ENCODE measurements at regions not wholly inside any gene's neighbourhood (a gene's known extent, or its start where the extent isn't known, plus 50 kb on each side); places are given as distances from the start of the nearest gene placed in this dataset.

DNA sequence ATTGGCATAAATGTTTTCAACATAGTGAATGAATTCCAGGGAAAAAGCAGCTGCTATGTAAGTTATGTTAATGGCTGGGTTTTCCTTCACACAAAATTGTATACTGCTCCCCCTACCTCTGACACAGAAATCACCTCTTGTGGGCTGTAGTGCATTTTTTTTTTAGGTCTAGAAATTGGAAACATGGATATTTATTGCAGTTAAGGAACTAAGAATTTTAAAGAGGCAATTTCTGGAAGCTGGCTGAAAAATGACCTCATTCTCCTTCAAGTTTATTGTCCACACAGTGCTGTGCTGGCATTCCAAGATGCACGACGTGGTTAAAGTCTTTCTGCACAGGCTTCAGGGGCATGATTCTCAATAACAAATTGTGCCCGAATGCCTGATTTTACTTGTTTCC is 1424.2 kb downstream of the MRPL39 start:
- no peak for DNase-seq (ENCODE audit: low read depth in 1 of 2, low spot score in 1 of 2)

DNA sequence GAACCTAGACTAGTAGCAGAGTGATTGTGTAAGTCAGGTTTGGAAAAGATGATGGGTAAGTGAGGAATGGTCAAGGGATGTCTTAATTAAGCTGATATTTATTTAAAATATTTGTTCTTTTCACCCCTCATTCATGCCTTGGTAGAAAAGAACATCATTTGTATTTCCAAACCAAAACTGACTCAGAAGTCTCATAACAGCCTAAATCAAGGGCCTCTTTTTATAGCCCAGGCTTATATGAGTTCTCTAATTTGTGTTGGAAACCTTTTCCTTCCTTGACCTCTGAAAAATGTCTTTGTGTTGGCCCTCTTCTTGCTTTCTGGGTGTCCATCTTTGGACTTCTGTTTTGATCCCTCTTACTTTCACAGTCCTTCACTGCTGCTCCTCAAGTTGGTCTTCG is 1428.2 kb downstream of the MRPL39 start:
- no peak for DNase-seq (ENCODE audit: low read depth in 1 of 2, low spot score in 1 of 2)

DNA sequence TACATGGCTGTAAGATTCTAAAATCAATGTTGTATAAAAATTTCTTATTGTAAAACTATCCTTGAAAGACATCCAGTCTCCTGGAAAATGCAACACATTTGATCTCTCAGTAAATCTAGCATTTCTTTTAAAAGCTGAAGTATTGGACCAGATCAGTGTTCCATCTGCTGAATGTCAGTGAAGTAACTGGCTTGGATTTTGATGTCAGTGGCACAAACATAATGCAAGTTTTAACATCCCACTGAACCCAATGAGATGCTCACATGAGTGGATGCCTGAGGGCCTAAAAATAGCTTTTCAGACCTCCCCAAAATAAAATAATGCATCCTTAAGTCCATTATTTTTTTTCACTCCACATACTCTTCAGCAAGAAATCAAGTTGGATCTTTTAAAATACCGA is 1432.2 kb downstream of the MRPL39 start:
- no peak for DNase-seq (ENCODE audit: low read depth in 1 of 2, low spot score in 1 of 2)

DNA sequence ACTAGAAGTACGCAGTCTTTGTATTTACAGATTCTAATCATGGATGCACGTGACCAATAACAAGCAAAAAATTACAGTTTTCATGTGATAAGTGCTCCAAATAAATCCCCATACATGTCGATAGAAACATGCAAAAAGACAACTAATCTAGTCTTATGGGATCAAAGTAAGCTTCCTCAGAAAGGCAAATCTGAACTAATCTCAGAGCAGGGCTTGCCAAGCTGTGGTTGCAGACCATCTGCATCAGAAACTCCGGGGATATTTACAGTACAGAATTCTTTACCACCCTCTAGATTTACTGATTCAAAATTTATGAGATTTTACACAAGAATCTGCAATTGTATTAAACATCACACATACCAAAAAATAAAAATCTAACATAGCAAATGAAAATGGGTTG is 1435.5 kb downstream of the MRPL39 start:
- no peak for DNase-seq (ENCODE audit: low read depth in 1 of 2, low spot score in 1 of 2)

DNA sequence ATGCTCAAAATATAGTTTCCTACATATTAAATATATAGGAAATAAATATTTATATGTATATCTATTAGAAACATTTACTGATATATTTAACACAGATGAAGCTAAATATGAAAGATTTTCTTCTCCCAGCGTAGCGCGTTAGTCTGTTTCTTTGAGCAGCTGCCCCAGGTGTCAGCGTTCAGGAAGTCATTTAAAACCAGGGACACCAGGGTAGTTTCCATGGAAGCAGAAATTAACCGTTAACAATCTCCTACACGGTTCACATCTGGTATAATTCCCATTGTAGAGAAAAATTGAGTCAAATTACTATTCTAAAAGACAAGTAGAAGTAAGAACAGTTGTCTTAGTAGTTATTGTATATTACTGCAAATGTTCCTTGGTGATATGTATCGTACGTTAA is 1443.7 kb downstream of the MRPL39 start:
- DNase-seq (ENCODE audit: low read depth in 1 of 2, low spot score in 1 of 2): no peak

DNA sequence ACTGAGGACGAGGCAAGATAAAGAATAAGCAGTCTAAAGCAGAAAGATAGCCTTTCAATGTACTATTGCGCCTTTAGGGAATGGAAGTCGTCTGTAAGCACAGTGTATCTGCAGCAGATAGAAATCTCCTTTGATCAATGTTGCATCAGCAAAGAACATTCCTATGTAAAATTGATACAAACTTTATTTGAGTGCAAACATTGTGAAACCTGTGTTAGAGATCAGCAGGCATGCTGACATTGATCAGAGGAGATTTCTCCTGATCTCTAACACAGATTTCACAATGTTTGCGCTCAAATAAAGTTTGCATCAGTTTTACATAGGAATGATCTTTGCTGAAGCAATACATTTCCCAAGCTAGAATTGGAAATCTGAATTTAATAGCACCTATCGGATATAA is 1446.8 kb downstream of the MRPL39 start:
- no peak for DNase-seq (ENCODE audit: low read depth in 1 of 2, low spot score in 1 of 2)

DNA sequence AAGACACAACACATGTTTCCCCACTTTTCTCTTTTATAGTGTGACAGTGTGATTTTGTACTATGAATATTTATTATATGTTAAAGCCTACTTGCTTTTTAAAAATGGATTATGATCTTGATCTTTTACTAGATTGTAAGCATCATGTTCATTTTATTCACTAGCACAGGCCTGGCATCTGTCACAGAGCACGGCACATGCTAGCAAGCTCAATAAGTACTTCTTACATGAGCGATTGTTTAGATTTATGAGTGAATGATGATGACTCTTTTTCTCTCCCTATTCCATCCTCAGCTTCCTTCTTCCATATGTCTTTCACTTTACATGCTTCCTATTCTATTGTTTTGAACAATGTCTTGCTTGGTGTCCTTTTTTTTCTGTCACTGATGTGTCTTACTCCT is 1454.1 kb downstream of the MRPL39 start:
- DNase-seq (ENCODE audit: low read depth in 1 of 2, low spot score in 1 of 2): no peak

DNA sequence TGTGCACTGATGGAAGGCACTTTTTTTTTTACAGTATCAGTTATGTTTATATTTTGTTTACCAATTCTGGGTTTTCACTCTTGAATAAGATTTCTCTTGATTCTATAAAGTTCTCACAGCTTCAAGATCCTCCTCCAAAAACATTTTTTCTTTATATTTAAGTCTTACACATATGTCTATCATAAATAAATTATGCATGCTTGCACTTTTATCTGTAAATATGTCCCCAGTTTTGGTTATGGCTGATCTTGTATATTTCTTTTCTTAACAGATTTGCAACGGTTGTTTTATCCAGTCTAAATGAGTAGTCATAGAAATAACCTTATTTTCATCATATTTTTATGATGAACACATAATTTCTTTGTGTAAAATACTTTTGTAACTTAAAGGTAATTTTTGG is 1456.5 kb downstream of the MRPL39 start:
- DNase-seq (ENCODE audit: low read depth in 1 of 2, low spot score in 1 of 2): no peak

DNA sequence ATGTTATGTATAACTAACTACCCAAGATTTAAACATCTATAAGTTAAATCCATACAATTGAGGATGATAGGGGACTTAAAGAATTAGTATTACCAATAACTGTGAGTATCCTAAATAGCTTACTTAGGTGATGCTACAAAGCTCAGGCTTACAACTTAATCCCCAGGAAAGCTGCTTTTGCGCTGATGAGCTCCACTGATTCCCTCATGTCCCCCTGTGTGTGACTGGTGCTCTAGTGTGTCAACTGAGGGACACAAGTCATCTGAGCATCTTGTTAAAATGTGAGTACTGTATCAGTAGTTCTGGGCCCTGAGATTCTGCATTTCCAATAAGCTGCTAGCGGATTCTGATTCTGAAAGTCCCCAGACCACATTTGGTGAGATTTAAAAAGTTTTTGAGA is 1458.8 kb downstream of the MRPL39 start:
- DNase-seq (ENCODE audit: low read depth in 1 of 2, low spot score in 1 of 2): no peak

DNA sequence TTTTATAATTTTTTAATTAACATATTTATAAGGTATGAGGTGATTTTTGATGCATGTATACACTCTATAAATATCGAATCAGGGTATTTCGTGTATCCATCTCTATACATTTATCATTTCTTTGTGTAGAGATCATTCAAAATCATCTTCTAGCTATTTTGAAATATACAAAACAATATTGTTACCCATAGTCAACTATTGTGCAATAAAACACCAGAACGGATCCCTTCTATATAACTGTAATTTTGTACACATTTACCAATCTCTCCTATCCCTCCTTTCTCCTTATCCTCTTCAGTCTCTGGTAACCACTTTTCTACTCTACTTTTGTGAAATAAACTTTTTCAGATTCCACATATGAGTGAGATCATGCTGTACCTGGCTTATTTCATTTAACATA is 1459.6 kb downstream of the MRPL39 start:
- no peak for DNase-seq (ENCODE audit: low read depth in 1 of 2, low spot score in 1 of 2)

DNA sequence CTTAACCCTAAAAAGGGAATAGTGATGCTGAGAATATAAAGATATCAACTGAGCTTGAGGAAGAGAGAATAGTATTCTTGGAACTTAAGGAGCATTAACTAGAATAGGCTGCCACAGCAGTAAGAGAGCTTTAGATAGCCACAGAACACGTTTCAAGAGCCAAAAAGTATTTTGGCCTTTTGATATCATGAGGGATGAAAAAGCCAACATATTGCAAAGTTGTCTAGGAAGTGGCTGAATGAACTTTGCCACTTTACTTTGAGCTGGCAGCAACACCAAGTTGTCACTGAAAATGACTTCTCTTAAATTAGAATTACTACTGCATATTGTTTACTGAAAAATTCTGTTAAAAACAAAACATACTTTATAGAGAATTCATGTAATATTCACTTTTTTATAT is 1476.2 kb downstream of the MRPL39 start:
- DNase-seq (ENCODE audit: low read depth in 1 of 2, low spot score in 1 of 2): no peak

DNA sequence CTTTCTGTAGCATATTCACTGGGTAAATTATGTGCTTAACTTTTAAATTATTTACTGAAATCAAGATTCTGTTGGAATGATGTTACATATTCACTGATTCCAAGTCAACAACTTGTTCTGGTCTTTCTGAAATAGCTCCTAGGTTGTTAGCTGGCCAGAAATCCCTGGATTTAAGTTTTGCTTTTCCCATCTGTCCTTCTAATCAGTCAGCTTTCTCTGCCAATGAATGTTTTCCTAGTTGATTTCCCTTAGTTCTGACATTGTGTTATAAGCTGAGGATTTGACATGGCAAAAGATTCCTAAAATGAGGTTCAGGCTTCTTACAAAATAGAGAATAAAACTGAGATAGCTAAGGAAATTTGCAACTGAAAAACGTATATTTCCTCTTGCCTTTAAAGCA is 1479.6 kb downstream of the MRPL39 start:
- no peak for DNase-seq (ENCODE audit: low read depth in 1 of 2, low spot score in 1 of 2)

DNA sequence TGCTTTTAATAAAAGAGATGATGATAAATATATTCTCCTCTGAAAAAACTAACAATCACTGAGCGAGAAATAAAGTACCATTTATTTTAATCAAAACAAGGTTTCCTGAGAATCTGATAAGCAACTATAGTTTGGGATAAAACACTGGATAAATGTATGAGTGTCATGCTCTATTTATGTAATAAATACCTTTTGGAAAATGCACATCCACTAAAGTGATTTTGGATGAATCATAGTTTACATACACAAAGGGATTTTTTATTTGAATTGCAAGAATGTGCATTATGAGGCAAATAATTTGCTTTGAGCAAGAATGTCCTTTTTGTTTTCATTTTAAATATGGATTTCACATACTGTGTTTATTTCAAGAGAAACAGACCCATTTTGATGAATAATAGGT is 1483.5 kb downstream of the MRPL39 start:
- no peak for DNase-seq (ENCODE audit: low read depth in 1 of 2, low spot score in 1 of 2)

DNA sequence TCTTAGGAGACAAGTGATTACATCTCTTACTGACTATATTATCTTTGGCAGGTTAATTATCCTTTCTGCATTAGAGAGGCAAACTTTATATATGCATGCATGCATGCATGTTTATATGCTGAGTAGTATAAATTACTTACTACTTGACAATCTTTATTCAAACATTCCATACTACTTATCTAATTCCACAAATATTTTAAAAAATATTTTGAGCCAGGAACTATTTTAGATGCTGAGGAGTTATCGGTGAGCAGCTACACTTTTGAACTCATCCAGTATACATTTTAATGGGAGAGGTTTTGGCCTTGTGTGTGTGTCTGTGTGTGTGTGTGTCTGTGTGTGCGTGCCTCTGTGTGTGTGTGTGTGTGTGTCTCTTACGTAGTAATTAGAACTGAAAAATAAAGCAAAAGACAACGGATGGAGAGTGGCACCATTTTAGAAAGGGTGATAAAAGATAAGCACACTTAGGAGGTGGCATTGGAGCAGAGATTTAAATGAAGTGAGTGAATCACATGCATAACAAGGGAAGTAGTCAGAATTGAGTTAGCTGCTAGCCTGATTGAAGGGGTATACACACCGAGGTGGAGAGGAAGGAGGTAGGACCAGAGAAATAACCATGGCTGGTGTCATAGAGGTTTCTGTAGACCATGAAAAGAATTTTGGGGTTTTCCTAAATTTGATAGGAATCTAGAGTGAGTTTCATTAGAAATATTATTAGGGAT is 1488.4 kb downstream of the MRPL39 start:
- no peak for DNase-seq (ENCODE audit: low read depth in 1 of 2, low spot score in 1 of 2)

DNA sequence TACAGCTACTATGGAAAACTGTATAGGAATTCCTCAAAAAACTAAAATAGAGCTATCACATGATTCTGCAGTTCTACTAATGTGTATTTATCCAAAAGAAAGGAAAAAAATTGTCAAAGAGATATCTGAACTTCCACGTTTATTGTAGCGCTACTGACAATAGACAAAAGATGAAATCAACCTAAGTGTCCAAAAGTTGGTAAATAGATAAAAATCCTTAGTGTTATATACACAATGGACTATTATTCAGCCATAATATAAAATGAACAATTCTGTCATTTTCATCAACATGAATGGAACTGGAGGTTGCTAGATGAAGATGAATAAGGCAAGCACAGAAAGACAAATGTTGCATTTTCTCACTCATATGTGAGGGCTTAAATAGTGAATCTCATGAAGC is 1492.1 kb downstream of the MRPL39 start:
- no peak for DNase-seq (ENCODE audit: low read depth in 1 of 2, low spot score in 1 of 2)

DNA sequence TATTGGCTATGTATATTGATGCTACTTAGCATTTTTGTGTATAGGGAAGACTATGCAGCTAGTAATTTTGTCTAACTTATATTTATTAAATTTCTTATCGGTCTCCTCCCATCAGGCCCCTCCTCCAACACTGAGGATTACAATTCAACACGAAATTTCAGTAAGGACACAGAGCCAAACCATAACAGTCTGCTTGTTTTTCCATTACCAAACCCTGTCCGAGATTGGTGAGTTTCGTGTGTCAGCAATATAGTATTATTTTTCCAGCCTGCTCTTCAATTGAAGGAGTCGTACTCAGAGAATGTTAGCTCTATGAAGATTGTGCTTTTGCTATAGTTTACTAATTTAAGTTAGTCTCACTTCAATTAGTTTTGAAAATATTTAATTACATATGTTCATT is 1495.3 kb downstream of the MRPL39 start:
- no peak for DNase-seq (ENCODE audit: low read depth in 1 of 2, low spot score in 1 of 2)

DNA sequence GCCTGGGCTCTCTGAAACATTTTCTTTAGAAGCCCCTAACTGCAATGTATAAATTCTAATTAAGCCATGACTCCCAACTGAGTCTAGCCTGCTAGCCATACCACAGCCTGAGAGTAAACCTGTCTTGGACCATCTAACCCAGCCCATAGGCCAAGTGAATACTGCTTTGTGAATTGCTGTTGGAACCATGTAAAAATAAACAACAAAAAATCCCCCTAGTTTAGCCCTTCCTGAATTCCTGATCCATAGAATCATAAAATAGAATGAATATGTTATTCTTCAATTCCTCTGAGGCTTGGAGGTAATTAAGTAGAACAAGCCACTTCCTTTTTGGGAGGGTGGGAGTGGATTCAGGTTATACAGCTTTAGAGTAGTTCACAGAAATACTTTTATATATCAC is 1496.4 kb downstream of the MRPL39 start:
- no peak for DNase-seq (ENCODE audit: low read depth in 1 of 2, low spot score in 1 of 2)

DNA sequence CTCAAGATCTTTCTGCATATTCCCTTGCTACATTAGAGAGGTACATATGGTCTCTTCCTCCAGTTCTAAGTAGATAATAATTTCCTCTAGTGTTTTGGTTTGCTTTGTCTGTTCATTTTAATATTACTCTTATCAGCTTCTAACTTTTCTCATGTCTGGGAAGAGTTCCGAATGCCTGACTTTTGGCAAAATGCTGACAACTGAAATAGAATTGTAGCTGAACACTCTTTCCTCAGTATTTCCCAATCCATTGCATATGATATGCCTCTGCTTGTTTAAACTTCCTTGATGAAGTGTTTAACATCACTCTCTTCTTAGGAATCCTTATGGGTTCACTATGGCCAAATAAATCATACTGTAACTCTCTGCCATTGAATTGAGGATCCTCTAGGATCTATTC is 1510.1 kb downstream of the MRPL39 start:
- DNase-seq (ENCODE audit: low read depth in 1 of 2, low spot score in 1 of 2): no peak

DNA sequence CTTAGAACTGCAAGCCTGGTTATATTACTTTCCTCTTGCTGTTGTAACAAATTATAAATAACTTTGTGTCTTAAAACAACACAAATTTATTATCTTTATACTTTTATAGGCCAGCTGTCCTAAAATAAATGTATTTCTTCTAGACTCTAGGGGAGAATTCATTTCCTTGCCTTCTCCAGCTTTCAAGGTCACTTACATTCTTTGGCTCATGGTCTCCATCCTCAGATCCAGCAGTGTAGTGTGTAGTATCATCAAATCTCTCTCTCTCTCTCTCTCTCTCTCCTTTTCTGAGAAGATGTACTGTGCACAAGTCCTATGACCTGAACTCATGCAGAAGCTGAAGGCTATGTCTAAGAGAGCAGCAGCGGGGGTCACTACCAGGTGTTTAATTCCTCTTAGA is 1510.6 kb downstream of the MRPL39 start:
- DNase-seq (ENCODE audit: low read depth in 1 of 2, low spot score in 1 of 2): no peak

DNA sequence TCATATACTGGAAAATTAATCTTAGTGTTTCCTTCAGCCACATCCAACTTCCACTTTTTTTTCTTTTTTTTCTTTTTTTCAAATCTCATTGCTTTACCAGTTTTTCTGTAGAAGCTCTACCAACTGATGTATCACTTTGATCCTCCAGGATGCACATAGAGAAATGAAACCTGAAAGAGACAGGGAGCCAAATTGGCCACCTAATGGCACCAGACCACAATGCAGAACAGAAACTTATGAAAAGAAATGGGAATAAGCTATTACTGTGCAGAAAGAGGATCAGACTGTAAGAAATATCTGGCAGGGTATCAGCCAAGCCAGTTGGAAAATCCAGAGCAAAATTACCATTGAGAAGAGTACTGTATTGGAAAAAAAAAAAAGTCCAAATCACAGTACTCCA is 1514.2 kb downstream of the MRPL39 start:
- DNase-seq (ENCODE audit: low read depth in 1 of 2, low spot score in 1 of 2): no peak

DNA sequence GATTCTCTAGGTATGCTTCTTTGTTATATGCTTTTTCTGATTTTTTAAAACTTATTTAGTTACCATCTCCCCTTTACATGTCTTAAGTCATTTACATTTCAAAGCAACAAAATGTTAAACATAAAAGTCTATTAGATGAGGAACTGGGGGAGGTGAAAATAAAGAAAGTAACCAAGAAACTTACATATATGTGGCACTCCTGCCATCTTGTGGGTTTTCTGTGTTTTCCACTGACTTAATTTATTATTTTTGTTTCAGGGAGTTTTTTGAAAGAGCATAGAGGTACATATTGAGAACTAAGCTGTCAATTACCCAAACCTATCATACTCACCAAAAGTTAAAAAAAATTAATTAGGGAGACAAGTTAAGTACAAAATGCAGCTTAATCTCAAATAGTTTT is 1531.1 kb downstream of the MRPL39 start:
- DNase-seq (ENCODE audit: low read depth in 1 of 2, low spot score in 1 of 2): no peak

DNA sequence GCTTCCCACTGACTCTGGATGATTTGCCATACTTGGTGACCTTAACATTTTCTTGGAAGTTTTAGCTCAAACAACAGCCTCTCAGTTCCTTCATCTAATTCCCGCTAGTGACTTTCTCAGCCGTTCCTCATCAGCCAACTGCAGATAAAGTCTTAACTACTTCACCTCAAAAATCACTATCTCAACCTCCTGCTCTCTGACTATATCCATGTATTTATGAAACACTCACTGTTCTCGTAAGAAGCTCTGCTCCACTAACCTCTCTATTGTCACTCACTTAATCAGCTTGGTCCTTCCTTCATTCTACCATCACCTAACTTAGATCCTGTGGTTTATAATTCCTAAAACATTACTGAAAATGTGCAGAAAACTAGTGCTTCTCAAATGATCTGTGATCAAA is 1551.6 kb downstream of the MRPL39 start:
- no peak for DNase-seq (ENCODE audit: low read depth in 1 of 2, low spot score in 1 of 2)

DNA sequence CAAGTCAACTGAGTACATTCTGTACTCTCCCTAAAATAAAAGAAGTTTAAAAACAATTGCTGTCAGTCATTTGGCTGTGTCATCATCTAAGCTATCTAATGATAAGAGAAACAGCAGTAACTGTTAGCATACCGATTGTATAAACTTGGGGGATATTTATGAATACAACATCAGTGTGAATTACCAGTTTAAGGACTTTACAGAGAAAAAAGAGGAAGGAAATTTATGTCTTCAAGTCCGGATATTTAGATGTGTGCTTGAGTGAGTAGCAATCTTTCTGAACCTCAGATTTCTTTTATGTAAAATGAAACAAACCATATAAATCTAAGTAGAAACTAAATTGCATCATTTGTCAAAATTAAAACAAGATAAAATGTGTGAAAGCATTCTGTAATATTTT is 1557.0 kb downstream of the MRPL39 start:
- no peak for DNase-seq (ENCODE audit: low read depth in 1 of 2, low spot score in 1 of 2)

Measured in activated T-helper 1 cell treated with anti-CD3 and anti-CD28 coated beads, Interleukin-2, amount 50 U/mL, for 16 hours (primary cell).